HS-5 (cell line): ENCODE measurements at regions not wholly inside any gene's neighbourhood (a gene's known extent, or its start where the extent isn't known, plus 50 kb on each side); places are given as distances from the start of the nearest gene placed in this dataset.

Experiments
- DNase-seq: peaks from one replicate; pipeline ENCODE4 v3.0.0-alpha.2; 2012; ENCODE audit warnings: low read depth

- DNase-seq: no peak
Observed at GRCh38 chr6:23940466-23940865, 185.5 kb upstream of the NRSN1 start.

- DNase-seq: no peak
Observed at GRCh38 chr6:23951691-23952090, 174.3 kb upstream of the NRSN1 start.

GRCh38 chr6:23952245-23952644 is 173.8 kb upstream of the NRSN1 start:
- no peak for DNase-seq

GRCh38 chr6:23953976-23954375 is 172.0 kb upstream of the NRSN1 start:
- DNase-seq: no peak

GRCh38 chr6:23957017-23957416 is 169.0 kb upstream of the NRSN1 start:
- DNase-seq: no peak

GRCh38 chr6:23964865-23965264 is 161.2 kb upstream of the NRSN1 start:
- no peak for DNase-seq

GRCh38 chr6:23969344-23969743 is 156.7 kb upstream of the NRSN1 start:
- DNase-seq: no peak

GRCh38 chr6:23977706-23978105 is 148.3 kb upstream of the NRSN1 start:
- DNase-seq: no peak

- peak; percentile 36 for DNase-seq
Observed at GRCh38 chr6:23980965-23981364, 145.1 kb upstream of the NRSN1 start.

- no peak for DNase-seq
Observed at GRCh38 chr6:23981923-23982322, 144.1 kb upstream of the NRSN1 start.

GRCh38 chr6:23983735-23984134 is 142.3 kb upstream of the NRSN1 start:
- DNase-seq: no peak

- DNase-seq: no peak
Observed at GRCh38 chr6:23985015-23985414, 141.0 kb upstream of the NRSN1 start.

GRCh38 chr6:23989885-23990533 is 136.0 kb upstream of the NRSN1 start:
- no peak for DNase-seq

- DNase-seq: no peak
Observed at GRCh38 chr6:23994013-23994412, 132.0 kb upstream of the NRSN1 start.

- peak; percentile 64 for DNase-seq
Observed at GRCh38 chr6:24004062-24004461, 122.0 kb upstream of the NRSN1 start.

- no peak for DNase-seq
Observed at GRCh38 chr6:24004659-24005058, 121.4 kb upstream of the NRSN1 start.

GRCh38 chr6:24006254-24006653 is 119.8 kb upstream of the NRSN1 start:
- DNase-seq: no peak

- DNase-seq: no peak
Observed at GRCh38 chr6:24009319-24009718, 116.7 kb upstream of the NRSN1 start.

- no peak for DNase-seq
Observed at GRCh38 chr6:24010133-24010532, 115.9 kb upstream of the NRSN1 start.

- DNase-seq: no peak
Observed at GRCh38 chr6:24016286-24016685, 109.7 kb upstream of the NRSN1 start.

GRCh38 chr6:24016857-24017256 is 109.2 kb upstream of the NRSN1 start:
- no peak for DNase-seq

- peak; percentile 6 for DNase-seq
Observed at GRCh38 chr6:24019393-24019792, 106.6 kb upstream of the NRSN1 start.

- DNase-seq: no peak
Observed at GRCh38 chr6:24019830-24020229, 106.2 kb upstream of the NRSN1 start.

- DNase-seq: no peak
Observed at GRCh38 chr6:24026050-24026449, 100.0 kb upstream of the NRSN1 start.

- DNase-seq: no peak
Observed at GRCh38 chr6:24031496-24031895, 94.5 kb upstream of the NRSN1 start.
